TTC549 (cell line): ENCODE measurements at regions not wholly inside any gene's neighbourhood (a gene's known extent, or its start where the extent isn't known, plus 50 kb on each side); places are given as distances from the start of the nearest gene placed in this dataset.

Source experiments
- FAIRE-seq: peaks from 2 replicates; lab custom pipeline; 2012; peaks lifted over from hg19 to GRCh38; lab: Jason Lieb, UNC

DNA sequence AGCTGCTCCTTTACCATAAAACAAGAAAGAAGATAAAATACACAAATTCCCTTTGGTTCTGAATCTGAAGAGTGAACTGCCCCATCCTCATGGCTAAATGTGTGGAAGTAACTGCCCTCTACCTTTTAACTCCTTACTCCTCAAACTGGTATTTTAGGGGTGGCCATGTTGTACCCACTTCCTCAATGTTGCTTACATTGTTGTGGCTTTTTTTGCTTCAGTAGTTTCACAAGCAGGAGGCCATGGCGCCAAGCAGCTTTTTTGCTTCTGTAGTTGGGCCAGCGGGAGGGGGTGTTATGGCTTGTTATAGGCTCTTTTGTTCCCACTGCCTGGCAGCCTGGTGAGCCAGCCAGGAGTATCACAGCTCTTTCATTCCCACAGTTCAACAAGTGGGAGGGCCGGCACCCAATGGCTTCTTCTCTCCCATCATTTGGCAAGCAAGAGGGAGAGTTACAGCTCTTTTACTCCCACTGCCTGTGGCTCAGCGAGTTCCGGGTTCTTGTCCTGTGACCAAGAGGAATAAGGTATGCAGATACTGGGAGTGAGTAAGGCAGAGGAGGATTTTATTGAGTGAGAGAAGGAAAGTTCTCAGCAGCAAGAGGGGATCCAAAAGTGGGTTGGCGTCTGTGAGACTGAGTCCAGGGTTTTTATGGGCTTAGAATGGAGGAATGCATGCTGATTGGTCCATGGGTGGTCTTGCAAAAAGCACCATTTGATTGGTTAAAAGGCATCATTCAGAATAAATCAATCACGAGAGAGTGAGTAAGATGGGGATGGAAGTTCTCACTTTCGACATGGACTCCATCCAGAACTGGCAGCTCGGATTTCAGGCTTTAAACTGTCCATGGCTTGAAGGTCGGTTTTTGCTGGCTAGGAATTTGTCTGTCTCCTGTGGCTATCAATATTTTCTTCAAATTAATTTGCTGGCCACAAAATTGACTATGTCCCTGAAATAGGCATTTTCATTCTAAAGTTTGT lies 429.6 kb downstream of the HLX start:
- FAIRE-seq = no peak

DNA sequence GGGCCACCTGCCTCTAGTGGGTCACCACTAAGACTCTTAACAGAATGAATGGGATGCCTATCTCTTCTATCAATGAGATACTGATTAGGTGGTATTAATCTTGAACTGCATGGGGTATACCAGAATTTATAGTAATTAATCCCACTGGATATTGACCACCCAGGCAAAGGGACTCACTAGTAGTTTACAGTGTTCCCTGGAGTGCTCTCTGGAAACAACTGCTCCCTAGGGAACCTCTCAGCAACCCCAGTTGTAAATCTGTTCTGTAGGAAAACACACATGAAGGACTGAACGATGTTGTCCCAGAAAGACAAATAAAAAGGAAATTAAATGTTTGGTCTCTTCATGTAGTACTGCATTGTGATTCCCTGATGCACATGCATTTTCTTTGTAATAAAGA lies 430.5 kb downstream of the HLX start:
- no peak for FAIRE-seq

DNA sequence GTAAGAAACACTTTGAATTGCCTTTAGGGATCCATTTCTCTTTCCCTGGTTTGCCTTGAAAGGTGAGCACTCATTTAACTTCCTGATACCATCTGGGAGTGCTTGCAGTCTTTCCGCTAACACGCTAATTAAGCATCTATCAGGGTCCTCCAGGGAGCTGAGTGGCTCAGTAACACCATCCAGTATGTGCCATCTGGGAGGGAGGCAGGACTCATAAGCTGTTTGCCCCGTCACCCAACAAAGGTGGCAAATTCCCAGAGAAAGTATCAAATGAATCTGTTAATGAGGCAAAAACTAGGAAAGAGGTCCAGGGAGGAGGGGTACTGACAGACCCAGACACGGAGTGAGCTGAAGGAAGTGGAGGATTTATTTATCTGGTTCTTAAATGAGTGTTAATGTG lies 430.9 kb downstream of the HLX start:
- no peak for FAIRE-seq

DNA sequence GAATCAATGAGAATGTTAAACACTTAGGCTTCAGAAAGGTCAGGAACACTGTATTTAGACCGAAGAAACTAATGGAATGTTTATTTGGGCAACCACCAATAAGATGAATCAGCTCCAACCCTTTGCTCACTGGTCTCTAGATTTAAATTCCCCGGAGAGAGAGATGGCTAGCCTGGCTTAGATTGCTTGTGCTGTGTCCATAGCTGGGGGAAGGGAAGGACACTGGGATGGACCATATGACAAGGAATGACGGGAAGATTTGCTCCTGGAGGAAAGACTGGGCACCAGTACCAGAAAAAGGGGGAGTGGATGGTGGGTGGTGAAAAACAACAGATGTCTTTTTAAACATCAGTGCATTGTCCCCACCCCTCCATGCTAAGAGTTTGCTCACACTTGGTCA lies 426.6 kb downstream of the DUSP10 start:
- FAIRE-seq = no peak

DNA sequence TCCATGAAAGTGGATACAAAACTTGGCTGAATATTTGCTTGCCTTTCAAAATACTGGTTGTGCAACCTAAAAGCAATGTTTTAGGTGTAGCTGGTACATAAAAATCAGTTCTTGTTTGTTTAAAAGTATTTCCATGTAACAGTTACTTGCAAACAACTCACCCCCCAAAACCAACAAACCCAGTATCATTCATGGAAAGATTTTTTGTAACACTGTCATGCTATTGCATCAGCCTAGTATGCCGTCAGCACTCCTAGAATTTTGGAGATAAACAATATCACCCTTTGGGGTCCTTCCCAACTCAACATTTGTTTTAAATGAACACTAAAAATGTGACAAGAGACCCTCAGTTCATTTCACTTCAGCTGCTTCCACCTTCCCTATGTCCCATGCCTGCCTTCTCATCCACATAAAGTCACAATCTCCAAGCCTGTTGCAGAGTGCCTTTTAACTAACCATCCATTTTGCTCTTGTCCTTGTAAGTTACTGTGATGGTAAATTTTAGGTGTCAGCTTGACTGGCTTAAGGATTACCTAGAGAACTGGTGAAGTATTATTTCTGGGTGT lies 425.3 kb downstream of the DUSP10 start:
- FAIRE-seq = no peak

DNA sequence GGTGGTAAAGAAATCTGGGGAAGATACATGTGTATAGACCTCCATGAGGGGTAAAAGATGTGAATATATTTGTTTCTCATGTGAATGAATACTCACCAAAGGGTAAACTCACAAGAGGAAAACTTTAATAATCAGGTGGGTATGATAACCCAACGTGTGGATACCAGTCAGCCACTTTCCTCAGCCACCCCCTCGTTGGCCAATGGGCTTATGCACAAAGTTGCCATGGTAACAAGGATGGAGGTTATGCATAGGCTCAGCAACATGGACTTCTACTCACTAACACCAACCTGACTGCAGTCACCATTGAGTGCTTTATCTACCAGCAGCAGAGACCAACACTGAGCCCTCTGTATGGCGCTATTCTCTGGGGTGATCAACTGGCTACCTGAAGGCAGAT lies 424.4 kb downstream of the DUSP10 start:
- no peak for FAIRE-seq

DNA sequence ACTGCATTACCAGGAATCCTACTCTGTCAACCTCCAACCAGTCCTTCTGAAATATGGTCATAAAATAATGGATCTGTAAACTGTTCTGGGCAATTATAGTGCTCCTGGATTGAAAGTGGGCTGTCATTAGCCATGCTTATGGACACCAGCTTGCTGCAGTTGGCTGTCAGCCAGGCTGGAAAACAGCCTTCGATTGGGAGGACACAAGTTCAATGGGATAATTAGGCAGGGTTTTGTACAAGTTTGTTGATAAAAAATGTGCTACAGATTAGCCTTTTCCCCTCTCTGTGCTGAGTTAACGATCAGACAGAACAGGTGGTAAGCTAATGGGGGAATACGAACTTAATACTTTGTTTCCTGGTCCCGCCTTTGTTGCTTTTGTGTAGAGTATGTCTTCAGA lies 413.9 kb downstream of the DUSP10 start:
- no peak for FAIRE-seq

DNA sequence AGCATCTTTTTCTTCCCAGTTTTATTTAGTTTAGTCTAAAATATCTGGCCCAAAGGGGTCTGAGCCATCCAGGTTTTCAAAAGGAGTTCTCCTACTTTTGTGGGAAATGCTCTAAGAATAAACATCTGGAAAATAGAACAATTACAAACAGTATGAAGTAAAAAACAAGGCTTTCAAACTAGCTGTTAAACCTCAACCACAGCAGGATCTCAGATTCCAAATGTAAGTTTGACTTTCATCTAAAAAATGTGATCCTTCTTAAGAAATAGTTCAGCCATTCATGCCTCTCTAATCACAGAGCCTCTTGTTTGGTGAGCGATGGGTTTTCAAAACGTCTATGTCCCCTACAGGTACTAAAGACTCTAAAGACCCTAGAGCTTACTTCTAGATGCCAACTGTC lies 413.5 kb downstream of the DUSP10 start:
- no peak for FAIRE-seq

DNA sequence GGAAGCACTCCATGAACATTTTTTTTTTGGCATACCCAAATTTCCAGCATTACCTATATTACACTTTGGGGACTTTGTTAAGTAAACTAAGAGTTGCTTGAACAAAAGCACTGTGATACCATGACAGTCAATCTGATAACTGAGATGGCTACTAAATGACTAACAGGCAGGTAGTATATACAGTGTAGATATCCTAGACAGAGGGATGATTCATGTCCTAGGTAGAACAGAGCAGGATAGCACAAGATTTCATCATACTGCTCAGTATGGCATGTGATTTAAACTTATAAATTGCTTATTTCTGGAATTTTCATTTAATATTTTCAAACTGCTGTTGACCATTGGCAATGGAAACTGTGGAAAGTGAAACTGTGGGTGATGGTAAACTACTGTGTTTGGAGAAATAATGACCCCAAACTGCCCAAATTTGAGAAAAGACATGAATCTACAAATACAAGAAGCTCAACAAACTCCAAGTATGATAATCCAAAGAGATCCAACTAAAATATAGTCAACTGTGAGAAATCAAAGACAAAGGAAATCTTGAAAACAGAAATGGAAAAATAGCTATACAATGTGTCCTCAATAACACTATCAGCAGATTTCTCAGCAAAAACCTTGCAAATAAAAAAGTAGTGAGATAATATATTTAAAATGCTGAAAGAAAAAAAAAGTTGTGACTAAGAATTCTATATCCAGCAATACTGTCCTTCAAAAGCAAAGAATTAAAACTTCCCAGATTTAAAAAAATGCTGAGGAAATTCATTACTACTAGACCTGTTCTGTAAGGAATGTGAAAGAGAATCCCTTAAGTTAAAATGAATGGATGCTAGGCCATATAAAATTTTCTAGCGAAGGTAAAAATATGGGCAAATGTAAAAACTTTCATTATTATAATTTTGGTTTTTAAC lies 410.4 kb downstream of the DUSP10 start:
- FAIRE-seq = no peak

DNA sequence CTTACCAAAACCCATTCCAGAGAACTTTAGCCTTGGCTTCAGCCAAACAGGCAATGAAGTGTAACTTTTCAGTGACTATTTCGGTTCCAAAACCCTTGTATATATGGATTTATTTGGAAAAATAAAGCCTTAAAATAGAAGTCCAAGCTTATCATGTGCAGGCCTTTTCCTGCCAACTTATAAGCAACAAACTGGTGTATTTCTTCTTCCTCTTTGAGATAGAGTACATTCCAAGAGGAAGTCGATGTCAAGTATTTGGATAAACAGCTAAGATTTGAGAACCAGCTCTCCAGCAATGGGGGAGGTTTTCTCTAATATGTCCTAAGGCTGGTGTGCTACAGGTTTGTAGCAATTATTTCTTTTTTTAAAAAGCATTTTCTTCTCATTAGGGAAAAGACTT lies 407.8 kb downstream of the DUSP10 start:
- FAIRE-seq = no peak

DNA sequence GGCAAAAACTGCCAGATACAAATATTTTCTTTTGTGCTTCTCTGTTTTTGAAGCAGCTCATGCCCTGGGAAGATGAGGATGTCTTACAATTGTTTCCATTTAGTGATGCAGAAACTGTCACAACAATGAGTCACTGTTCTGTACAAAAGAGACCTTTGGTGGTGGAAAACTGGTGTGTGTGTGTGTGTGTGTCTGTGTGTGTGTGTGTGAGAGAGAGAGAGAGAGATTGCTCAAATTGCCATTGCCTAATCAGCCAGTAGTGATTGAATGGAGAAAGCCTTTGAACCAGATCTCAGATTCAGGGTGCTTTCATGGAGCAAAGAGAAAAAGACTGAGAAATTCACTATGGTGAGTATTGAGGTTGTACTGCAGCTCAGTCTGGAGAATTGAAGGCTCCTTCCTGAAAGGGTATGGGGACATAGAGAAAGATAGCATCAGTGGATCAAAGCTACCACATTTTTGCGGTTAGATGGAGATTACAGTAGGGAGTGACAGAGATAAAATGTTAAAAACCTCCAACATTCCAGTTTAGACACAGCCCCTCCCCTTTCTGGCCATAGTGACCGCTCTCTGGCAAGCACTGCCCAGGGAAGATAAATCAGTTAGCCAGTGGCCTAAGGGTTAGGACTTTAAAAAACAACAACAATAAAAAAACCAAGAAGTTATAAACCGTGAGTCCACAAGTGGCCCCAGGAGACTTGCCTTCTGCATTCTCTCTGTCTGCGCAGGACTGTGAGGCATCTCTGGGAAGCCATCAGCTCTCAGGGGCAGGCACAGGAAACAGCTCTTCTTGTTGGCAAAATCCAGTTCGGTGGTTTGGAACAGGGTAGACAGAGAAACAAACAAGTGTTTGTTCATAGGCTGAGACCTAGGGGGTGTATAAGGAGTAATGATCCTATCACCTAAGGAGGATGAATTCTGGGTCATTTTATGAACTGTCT lies 406.5 kb downstream of the DUSP10 start:
- no peak for FAIRE-seq

DNA sequence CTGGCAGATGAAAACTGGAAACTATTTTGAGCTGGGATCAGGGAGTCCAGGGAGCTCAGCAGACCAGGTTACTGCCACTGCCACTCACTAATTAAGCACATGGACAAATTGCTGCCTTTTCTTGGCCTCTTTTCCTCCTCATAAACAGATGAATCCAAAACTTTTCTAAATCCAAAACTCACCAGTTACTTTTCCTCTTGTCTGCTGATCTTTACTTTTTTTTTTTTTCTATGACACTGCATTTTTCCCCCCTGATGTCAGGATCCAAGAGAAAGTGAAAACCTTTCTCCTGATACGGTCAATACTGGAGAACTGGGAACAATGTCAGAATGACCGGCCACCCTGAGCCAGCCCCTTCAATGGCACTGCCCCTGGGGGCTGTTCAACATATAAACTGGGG lies 405.8 kb downstream of the DUSP10 start:
- FAIRE-seq = no peak

DNA sequence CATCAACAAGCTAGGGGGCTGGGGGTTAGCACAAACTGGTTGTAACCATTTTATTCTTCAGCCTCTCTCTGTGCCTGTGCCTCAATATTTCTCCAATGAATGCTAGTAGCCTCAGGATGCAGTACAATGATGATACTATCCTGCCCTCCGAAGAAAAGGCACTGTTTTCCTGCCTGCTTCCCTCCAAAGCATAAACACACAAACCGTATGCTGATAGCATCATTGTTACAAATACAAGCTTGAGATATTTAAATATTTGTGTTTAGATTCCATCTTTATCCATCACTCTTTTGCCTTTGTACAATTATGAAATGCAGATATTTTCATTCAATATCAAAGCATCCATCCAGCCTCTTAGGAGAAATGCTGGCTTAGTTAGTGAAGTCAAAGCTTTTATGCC lies 404.8 kb downstream of the DUSP10 start:
- FAIRE-seq = no peak

DNA sequence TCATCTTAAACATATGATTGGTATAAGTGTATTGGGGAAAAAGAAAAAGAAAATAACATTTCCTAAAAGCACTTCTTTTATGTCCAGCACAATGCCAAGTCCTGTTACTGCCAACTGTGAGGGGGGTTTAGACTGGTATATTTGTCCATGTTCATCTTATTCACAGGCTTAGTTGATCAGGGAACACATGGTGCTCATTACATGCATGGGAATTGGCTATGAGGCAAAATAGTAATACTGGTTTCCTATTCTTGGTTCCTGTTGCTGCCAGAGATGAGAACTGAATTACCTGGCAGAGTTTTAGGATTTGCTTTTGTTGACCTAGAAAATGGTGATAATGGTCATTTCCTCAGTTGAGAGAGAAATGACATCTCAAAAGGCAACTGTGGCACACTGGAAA lies 398.8 kb downstream of the DUSP10 start:
- FAIRE-seq = no peak

DNA sequence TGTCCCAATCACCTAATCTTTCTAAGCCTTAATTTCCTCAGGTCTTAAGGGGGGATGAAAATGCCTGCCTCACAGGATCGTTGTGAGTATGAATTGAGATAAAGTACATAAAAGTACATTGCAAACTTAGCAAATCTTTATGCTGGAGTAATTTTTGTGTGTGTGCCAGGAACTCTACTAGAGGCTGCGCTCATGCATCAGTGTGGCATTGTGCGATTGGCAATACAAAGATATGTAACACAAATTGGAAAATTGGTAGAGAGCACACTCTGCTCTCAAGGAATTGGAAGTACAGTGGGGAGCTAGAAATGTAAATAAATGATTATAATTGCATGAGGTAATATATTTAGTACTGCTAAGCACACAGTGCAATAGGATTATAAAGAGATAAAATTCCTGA lies 398.3 kb downstream of the DUSP10 start:
- FAIRE-seq = no peak

DNA sequence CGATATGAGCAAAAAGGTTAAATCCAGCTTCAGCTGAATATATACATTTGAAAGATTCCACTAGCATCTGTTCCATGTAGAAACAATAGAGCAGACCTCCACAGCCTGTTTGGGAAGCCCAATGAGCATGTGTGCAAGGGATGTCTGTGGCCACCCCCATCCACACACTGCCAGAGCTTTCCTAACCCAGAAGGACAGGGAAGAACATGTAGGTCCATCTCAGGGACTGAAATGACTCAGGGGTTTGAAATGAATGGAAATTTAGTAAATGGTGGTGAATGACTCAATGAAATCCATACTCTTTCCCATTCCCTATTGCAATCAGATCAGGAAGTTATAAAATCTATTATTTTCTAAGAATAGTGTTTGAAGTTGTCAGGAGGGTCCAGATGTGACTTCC lies 397.2 kb downstream of the DUSP10 start:
- FAIRE-seq = no peak

DNA sequence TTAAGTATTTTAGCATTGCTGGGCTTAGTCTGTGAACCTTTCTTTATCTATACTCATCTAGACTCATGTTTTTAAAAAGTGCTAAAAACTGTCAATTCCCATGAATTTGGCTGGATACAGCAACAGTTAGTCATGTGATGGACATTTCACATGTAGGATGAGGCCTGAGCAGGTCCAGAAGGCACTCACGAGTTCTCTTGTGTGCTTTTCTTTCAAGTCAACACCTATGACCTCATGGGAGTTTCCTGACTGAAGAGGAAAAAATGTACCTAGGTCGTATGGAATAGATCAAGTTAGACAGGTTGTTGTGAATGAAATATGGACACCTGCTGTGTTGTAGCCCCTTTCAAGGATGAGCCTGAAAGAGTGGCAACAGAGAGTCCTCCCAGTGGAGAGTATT lies 394.2 kb downstream of the DUSP10 start:
- FAIRE-seq = no peak

DNA sequence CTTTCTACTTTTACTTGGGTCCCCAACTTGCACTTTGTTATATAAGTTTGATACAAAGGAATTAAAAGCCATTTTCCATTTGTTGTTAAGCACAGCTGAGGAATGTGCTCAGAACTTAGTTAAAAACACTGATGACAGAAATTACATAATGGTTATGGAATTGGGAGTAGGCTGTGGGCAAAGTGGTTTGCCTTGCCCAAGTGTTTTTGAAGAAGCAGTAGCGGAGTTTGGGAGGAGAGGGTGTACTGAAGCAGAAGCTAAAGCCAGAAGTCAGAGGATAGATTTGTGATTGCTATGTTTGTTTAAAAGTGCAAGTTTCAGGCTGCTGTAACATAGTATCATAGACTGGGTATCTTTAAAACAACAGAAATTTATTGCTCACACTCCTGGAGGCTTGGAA lies 391.8 kb downstream of the DUSP10 start:
- no peak for FAIRE-seq

DNA sequence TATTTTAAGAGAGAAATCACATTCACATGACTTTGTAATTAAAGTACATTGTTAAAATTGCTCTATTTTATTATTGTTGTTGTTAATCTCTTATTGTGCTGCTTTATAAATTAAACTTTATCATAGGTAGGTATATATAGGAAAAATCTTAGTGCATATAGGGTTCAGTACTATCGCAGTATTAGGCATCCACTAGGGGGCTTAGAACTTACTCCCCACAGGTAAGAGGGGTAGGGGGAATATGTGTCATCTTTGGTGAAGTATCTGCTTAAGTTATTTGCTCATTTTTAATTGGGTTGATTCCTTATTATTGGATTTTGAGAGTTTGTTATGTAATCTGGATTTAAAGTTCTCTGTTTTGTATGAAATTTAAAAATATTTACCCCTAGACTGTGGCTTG lies 385.2 kb downstream of the DUSP10 start:
- no peak for FAIRE-seq

DNA sequence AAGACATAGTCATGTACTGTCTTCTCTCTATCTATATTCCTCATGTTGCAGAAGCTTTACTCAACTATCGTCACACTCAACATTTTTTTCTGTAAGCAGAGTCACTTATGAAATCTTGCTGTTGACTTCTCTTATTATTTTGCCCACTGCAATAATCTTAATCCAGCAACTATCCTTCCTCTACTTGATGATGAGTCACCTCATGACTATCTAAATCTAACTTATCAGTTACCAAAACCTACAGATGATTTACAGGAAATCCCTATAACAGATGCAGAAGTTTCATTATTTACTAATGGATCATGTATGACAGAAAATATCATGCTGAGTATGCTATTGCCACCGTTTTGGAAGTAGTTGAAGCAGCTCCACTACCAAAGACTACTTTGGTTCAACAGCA lies 378.9 kb downstream of the DUSP10 start:
- FAIRE-seq = no peak

DNA sequence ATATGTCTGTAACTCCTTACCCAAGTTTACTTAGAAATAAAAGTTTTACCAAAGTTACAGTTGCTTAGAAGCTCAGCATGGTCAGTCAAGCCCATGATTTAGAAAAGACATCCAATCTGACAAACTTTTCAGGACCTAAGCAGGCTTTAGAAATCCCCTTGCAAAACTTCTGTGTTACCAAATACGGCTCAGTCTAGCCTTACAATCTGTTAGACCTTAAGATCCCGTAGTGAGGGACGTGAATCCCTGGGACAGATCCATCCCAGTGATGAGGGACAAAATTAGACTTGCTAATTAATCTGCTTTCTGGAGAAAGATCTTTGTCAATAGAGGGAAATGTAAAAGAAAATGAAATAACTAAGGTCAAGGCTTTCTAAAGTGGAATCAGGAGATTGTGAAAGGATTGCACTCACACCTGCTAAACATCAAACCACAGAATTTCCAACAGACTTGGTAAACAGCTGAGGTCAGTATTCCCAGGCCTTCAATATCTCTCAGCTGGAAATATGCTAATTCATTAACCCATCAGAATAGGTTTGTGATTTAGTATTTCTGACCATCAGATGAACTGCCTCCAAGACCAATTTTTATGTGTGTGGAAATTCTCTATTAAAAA lies 375.3 kb downstream of the DUSP10 start:
- no peak for FAIRE-seq
